ENCODE measurements at regions not wholly inside any gene's neighbourhood (a gene's known extent, or its start where the extent isn't known, plus 50 kb on each side); places are given as distances from the start of the nearest gene placed in this dataset.

- no peak for TF ChIP-seq CTCF (IDR thresholded peaks at IDR 0.05 in 8 of 11, conservative IDR thresholded peaks at IDR 0.05 in 3 of 11)
- no peak for TF ChIP-seq POLR2A (IDR thresholded peaks at IDR 0.05)
Observed at GRCh38 chr5:141793403-141793802, 84.8 kb downstream of the PCDH1 start.
